ENCODE measurements at regions not wholly inside any gene's neighbourhood (a gene's known extent, or its start where the extent isn't known, plus 50 kb on each side); places are given as distances from the start of the nearest gene placed in this dataset.

DNA sequence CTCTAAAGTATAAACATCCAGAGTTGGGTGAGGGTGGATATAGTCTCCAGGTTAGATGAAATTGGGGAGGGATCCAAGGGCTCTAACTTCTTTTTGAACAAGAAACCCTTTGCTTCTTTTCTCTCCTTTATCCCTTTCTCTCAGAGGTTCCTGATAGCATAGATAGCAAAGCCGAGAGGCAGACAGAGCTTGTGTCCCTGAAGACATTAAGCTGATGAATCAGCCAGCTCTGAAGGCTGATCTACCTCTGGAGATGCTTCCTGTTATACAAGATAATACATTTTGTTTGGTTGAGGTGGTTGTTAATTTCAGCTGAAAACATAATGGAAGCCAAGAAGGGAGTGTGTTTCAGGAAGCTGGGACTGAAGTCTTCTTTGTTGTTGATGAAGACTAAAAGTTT is 193.2 kb downstream of the PDCD6IP start:
- TF ChIP-seq, protein P1, sequence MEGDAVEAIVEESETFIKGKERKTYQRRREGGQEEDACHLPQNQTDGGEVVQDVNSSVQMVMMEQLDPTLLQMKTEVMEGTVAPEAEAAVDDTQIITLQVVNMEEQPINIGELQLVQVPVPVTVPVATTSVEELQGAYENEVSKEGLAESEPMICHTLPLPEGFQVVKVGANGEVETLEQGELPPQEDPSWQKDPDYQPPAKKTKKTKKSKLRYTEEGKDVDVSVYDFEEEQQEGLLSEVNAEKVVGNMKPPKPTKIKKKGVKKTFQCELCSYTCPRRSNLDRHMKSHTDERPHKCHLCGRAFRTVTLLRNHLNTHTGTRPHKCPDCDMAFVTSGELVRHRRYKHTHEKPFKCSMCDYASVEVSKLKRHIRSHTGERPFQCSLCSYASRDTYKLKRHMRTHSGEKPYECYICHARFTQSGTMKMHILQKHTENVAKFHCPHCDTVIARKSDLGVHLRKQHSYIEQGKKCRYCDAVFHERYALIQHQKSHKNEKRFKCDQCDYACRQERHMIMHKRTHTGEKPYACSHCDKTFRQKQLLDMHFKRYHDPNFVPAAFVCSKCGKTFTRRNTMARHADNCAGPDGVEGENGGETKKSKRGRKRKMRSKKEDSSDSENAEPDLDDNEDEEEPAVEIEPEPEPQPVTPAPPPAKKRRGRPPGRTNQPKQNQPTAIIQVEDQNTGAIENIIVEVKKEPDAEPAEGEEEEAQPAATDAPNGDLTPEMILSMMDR (optimal IDR thresholded peaks at IDR 0.05 in 1 of 3, IDR thresholded peaks at IDR 0.05 in 1 of 3, conservative IDR thresholded peaks at IDR 0.05 in 1 of 3; ENCODE audit: extremely low read depth in 1 of 3, insufficient read depth in 2 of 3, low read length in 3 of 3), result no peak
- TF ChIP-seq EZH2 (IDR thresholded peaks at IDR 0.05; ENCODE audit: low read length), result no peak

All from keratinocyte (primary cell).